GM18499 (cell line): ENCODE measurements at regions not wholly inside any gene's neighbourhood (a gene's known extent, or its start where the extent isn't known, plus 50 kb on each side); places are given as distances from the start of the nearest gene placed in this dataset.
"Not testable (repeated sequence)": the region's sequence is repeated elsewhere in the genome, so short reads cannot be mapped to it uniquely, and the experiment has no call there.

ENCODE experiments used
- ATAC-seq: cut with Tn5 transposase; IDR thresholded peaks from one replicate; pipeline ENCODE4 v1.9.1; 2021; ENCODE audit warnings: moderate number of reproducible peaks; ENCODE audit not compliant: insufficient read depth, unreplicated experiment

- ATAC-seq: not testable (repeated sequence)
These were observed 153.6 kb upstream of the VKORC1L1 start for GRCh38 chr7:65719123-65719798.

GRCh38 chr7:65722361-65722792, 150.5 kb upstream of the VKORC1L1 start:
- no peak for ATAC-seq

DNA sequence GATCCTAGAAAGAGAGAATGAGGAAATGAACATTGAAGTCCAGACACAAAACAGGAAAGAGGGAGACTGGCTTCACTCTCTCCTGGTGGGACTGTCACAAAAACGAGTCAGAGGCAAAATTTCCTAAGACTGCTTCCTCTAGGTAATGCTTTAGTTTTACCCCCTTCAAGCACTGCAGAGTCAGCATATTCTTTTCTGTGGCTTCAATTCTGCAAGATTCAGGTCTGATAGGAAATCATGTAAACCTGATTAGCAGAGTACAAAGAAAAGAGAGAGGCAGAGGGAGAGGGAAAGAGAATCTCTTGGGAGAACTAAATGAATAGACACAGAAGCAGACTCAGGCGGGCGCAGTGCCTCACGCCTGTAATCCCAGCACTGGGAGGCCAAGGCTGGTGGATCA, 145.7 kb upstream of the VKORC1L1 start:
- ATAC-seq: not testable (repeated sequence)

- no peak for ATAC-seq
These were observed 141.7 kb upstream of the VKORC1L1 start for GRCh38 chr7:65731129-65731528.

- peak; percentile 60 for ATAC-seq
These were observed 141.3 kb upstream of the VKORC1L1 start for GRCh38 chr7:65731562-65732035.

DNA sequence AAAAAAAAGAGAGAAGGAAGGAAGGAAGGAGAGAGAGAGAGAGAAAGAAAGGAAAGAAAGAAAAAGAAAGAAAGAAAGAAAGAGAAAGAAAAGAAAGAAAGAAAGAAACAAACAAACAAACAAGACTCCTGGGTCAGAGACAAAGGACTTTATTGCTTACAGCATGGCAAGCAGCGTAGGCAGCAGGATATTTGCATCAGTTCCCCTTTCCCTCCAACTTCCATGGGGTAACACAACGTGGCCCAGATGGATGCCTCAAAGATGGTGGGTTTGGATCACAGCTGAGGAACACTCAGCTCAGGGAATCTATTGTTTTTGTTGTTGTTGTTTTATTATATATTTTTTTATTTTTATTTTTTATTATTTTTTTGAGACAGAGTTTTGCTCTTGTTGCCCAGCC, 128.5 kb upstream of the VKORC1L1 start:
- ATAC-seq: no peak

DNA sequence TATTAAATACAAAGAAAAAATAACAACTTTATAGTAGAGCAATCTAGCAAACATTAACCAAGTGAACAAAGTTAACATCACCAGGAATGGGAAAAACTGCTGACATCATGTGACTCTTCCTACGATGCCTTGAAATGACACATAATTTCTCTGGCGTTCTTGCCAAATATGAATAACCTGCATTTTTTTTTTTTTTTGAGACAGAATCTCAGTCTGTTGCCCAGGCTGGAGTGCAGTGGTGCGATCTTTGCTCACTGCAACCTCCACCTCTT, 126.5 kb upstream of the VKORC1L1 start:
- no peak for ATAC-seq

DNA sequence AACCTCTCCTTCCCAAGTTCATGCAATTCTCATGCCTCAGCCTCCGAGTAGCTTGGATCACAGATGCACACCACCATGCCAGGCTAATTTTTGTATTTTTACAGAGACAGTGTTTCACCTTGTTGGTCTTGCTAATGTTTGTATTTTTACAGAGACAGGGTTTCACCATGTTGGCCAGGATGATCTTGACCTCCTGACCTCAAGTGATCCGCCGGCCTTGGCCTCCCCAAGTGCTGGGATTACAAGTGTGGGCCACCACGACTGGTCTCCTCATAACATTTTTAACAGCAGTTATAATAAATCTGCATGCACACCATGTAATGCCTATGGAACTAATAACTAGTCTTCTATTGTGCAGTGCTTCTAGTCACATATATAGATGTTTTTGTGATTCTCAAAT, 123.8 kb upstream of the VKORC1L1 start:
- no peak for ATAC-seq

GRCh38 chr7:65749518-65749917, 123.4 kb upstream of the VKORC1L1 start:
- ATAC-seq: no peak

GRCh38 chr7:65750511-65751344, 122.1 kb upstream of the VKORC1L1 start:
- peak; percentile 93 for ATAC-seq

DNA sequence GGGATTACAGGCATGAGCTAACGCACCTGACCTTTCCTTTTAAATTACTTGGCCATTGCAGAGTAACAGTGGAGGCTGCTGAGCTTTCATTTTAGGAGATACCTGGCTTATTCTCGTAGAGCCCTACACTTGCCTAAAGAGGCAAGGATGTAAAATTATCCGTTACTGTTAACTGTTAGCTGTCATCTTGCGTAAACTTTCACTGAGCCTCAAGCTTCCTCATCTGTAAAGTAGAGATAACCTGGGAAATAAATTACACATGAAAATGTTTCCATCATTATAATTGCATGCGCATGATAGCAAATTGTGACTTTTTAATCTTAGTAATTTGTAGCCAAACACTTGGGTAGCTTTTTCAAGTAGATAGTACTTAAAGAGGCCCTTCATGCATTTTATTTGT, 118.8 kb upstream of the VKORC1L1 start:
- ATAC-seq: not testable (repeated sequence)

- ATAC-seq: not testable (repeated sequence)
These were observed 113.9 kb upstream of the VKORC1L1 start for GRCh38 chr7:65758991-65759390.

DNA sequence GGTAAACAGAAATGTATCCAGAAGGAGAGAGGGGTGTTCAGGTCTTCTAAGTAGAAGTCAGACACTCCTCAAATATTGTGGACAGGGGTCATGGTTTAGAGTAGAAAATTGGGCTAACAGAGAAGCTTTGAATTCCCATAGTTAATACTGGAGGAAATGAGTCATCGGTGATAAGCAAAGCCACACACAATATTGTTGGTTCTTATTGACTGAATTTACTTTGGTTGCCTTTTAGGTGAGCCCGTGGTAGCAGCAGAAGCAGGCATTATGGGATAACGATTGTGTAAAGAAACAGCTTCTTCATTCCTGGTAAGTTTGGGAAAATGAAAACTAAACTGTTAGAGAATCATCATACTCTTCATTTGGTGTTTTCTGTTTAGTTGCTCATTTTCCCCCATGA, 110.2 kb upstream of the VKORC1L1 start:
- ATAC-seq: not testable (repeated sequence)

DNA sequence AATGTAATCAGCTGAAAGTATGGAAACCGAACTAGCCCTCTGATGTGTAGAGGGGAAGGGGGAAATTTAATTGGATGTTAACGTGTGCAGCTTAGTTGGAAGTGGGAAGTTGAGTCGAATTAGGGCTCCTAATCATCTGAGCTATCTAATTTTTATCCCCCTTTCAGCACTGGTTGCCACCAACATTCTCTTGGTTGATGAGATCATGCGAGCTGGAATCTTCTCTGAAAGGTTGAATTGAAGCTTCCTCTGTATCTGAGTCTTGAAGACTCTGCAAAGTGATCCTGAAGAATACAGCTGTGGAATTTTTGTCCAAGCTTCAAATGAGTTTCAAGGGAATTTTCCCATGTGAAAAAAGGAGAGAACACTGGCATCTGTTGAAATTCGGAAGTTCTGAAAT, 109.8 kb upstream of the VKORC1L1 start:
- ATAC-seq: not testable (repeated sequence)

GRCh38 chr7:65770473-65771225, 102.2 kb upstream of the VKORC1L1 start:
- peak; percentile 96 for ATAC-seq

DNA sequence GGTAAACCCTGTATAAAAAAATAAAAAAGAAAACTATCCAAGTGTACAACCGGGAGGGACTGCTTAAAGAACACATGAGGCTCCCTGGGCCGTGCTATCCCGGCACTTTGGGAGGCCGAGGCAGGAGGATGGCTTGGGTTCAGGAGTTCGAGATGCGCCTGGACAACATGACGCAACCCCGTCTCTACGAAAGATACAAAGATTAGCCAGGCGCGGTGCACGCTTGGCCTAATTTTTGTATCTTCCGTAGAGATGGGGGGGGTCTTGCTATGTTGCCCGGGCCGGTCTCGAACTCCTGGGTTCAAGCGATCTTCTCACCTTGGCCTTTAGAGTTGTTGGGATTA, 101.7 kb upstream of the VKORC1L1 start:
- ATAC-seq: not testable (repeated sequence)

GRCh38 chr7:65776677-65777076, 96.2 kb upstream of the VKORC1L1 start:
- not testable (repeated sequence) for ATAC-seq

- not testable (repeated sequence) for ATAC-seq
These were observed 82.9 kb upstream of the VKORC1L1 start for GRCh38 chr7:65789943-65790342.

DNA sequence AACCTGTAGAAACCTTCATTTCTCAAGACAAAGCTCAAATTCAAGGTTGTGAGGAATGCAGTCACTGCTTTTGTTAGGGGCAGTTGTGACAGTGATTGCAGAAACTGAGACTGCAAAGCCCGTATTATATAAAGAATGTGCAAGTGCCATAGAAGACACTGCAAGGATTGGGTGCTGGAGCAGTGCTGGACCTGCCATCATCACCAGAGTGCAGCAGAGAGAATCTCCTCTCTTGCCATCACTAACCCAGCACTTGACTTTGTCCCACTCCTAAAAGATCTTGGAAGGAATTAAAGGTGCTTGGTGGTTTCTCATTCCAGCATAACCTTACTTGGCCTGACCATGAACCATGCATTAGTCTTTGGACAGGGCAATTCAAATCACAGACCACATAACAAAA, 81.1 kb upstream of the VKORC1L1 start:
- ATAC-seq: not testable (repeated sequence)

DNA sequence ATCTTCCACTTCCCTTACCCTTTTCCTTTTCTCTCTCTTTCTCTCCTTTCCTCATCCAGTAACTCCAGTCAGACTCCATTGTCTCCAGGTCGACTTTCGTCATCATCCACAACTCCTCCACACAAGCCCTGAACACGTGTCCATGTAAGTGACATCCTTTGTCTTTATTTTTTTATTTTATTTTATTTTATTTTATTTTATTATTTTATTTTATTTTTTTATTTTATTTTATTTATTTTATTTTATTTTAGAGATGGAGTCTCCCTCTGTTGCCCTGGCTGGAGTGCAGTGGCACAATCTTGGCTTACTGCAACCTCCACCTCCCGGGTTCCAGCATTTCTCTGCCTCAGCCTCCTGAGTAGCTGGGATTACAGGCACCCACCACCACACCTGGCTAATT, 80.1 kb upstream of the VKORC1L1 start:
- ATAC-seq: not testable (repeated sequence)
